Ishikawa (cell line): ENCODE measurements at regions not wholly inside any gene's neighbourhood (a gene's known extent, or its start where the extent isn't known, plus 50 kb on each side); places are given as distances from the start of the nearest gene placed in this dataset.

Experiments
- CEBPB ChIP-seq: IDR thresholded peaks from 2 replicates; pipeline ENCODE4 v1.6.1; 2012
- CREB1 ChIP-seq: IDR thresholded peaks from 2 replicates; pipeline ENCODE4 v1.6.1; 2012; ENCODE audit warnings: low read depth
- EGR1 ChIP-seq: IDR thresholded peaks from 2 replicates; pipeline ENCODE4 v1.6.1; 2012
- EP300 ChIP-seq: IDR thresholded peaks from 2 replicates; pipeline ENCODE4 v1.6.1; 2012; ENCODE audit warnings: borderline replicate concordance
- FOXM1 ChIP-seq: IDR thresholded peaks from 2 replicates; pipeline ENCODE4 v1.6.1; 2012; ENCODE audit warnings: low read depth, borderline replicate concordance
- MAX ChIP-seq: IDR thresholded peaks from 2 replicates; pipeline ENCODE4 v1.6.1; 2012
- NFIC ChIP-seq: IDR thresholded peaks from 2 replicates; pipeline ENCODE4 v1.6.1; 2012
- RAD21 ChIP-seq: IDR thresholded peaks from 2 replicates; pipeline ENCODE4 v1.6.1; 2012; ENCODE audit warnings: low read depth
- REST ChIP-seq: IDR thresholded peaks from 2 replicates; pipeline ENCODE4 v1.6.1; 2012; ENCODE audit warnings: low read depth, mild to moderate bottlenecking
- TAF1 ChIP-seq: IDR thresholded peaks from 2 replicates; pipeline ENCODE4 v1.6.1; 2012; ENCODE audit warnings: low read depth, mild to moderate bottlenecking
- TCF12 ChIP-seq: IDR thresholded peaks from 2 replicates; pipeline ENCODE4 v1.6.1; 2012; ENCODE audit warnings: low read depth
- TEAD4 ChIP-seq: IDR thresholded peaks from 2 replicates; pipeline ENCODE4 v1.6.1; 2012
- USF1 ChIP-seq: IDR thresholded peaks from 2 replicates; pipeline ENCODE4 v1.6.1; 2012
- YY1 ChIP-seq: IDR thresholded peaks from 2 replicates; pipeline ENCODE4 v1.6.1; 2012; ENCODE audit warnings: low read depth
- ZBTB7A ChIP-seq: IDR thresholded peaks from 2 replicates; pipeline ENCODE4 v1.6.1; 2012; ENCODE audit warnings: low read depth

GRCh38 chr5:57577432-57578175, 95.0 kb upstream of the ACTBL2 start:
- TF ChIP-seq TCF12: no peak

- TF ChIP-seq USF1: no peak
- TF ChIP-seq RAD21: no peak
- no peak for TF ChIP-seq ZBTB7A
- TF ChIP-seq FOXM1: no peak
- TF ChIP-seq TEAD4: no peak
- no peak for TF ChIP-seq TCF12
- no peak for TF ChIP-seq MAX
- no peak for TF ChIP-seq TAF1
- TF ChIP-seq NFIC: no peak
- TF ChIP-seq EGR1: no peak
- no peak for TF ChIP-seq EP300
Measured at GRCh38 chr5:57576317-57576716, 93.7 kb upstream of the ACTBL2 start.

GRCh38 chr5:57575839-57576238, 93.2 kb upstream of the ACTBL2 start:
- TF ChIP-seq REST: no peak
- no peak for TF ChIP-seq EP300
- no peak for TF ChIP-seq CREB1

GRCh38 chr5:57572461-57572860, 89.8 kb upstream of the ACTBL2 start:
- TF ChIP-seq TAF1 (no peak), NFIC (no peak), MAX (no peak), EP300 (no peak), RAD21 (no peak), REST (no peak), TCF12 (no peak), USF1 (no peak), YY1 (no peak)

GRCh38 chr5:57569601-57570000, 87.0 kb upstream of the ACTBL2 start:
- TF ChIP-seq EGR1 (no peak), ZBTB7A (no peak), REST (no peak), USF1 (no peak), TAF1 (no peak), CEBPB (no peak), EP300 (no peak), TEAD4 (no peak), YY1 (no peak)
